HG03108 (cell line): ENCODE measurements at regions not wholly inside any gene's neighbourhood (a gene's known extent, or its start where the extent isn't known, plus 50 kb on each side); places are given as distances from the start of the nearest gene placed in this dataset.

Experiments
- ATAC-seq: cut with Tn5 transposase; IDR thresholded peaks from one replicate; pipeline ENCODE4 v1.9.1; 2021; ENCODE audit warnings: moderate library complexity; ENCODE audit not compliant: unreplicated experiment

GRCh38 chr4:125679989-125680388 lies 365.2 kb downstream of the FAT4 start:
- no peak for ATAC-seq

DNA sequence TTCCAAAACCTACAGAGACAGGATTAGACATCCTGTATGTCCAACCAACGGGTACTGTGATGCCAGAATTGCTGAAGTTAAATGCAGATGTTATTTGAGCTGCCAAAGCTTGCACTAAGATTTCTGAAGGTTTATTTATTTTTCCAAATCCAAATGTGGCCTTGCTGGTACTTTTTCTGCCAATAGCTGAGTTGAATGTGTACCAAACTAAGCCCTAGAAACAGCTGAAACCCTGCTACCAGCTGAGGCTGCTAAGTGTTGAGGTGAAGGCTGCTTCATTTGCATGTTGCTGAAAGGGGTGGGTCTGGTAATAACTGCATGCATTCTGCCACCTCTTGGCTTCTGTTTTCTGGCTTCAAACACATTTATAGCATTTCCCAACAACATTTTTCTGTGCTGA lies 366.5 kb downstream of the FAT4 start:
- ATAC-seq: no peak

DNA sequence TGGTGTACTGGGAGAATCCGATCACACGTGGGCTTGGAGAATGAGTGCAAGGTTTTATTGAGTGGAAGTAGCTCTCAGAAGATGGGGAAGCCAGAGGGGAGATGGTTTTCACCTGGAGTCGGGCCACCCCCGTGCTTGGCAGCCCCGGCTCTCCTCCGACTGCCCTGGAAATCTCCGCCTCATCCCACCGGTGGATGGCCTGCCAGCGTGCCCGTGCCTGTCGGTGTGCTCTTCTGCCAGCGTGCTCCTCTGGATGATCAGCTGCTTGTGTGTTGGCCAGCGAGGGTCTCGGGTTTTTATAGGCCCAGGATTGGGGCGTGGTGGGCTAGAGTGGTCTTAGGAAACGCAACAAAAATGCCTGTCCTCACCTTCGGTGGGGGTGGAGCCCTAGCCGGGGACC lies 368.0 kb downstream of the FAT4 start:
- no peak for ATAC-seq

DNA sequence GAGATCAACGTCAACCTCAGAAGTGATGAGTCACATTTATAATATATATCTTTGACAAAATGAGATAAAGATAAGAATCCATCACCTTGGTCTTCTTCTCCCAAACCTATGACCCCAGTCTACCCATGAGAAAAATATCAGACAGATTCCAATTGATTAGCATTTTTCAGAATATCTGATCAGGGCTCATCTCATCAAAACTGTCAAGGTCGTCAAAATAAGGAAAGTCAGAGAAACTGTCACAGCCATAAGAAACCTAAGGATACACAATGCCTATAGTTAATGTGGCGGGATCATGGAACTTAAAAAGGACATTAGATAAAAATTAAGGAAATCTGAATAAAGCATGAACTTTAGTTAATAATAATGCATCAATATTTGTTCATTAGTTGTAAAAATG lies 374.1 kb downstream of the FAT4 start:
- ATAC-seq: no peak

DNA sequence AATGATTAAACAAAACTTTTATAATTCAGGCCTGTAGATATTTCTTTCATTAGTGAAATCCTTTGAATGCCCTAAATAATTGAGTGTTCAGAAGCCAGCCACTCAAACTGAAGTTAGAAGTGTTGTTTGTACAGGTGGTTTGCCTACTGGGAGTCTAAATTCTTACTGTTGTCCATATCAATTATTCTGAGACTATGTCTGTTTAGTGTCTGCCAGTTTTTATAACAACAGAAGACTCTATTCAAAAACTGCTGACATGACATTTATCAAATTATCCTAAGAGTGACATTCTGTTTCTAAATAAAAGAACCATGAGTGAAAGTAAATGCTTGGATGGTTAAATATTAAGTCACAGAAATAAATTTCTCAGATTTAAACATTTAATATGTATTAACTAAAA lies 375.1 kb downstream of the FAT4 start:
- no peak for ATAC-seq

DNA sequence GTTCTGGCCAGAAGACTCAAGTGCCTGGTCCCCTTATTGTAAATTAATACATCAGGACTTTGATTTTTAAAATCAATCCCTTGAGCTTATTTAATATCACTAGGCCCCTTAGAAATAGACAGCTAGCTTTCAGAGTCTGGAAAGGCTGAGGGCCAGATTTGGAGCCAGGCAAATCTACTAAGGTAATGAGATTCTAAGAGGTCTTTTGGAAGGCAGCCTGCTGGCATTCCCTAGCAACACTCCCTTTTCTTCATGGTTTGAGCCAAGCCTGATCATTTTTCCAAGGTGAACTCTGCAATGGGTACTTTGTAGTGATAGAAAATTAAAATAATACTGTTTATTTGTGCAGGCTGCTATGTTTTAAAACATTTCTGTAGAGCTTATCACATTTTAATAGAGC lies 378.5 kb downstream of the FAT4 start:
- ATAC-seq: no peak

DNA sequence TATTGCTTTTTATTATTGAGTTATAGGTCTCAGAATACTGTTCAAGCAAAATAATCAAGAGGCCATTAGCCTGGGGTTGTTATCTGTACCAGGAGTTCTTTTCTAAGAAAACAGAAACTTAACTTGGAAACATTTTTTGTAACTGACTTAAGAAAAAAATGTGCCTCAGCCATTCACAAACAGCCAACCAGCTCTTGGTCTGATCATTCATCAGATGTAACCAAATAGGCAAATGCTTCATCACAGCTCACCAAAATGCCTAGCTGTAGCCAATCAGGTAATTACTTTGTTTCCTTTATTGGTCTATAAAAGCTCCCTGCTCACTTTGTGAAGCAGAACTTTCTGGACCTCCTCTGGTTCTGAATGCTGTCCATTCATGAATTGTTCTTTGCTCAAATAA lies 387.7 kb downstream of the FAT4 start:
- ATAC-seq: no peak

- no peak for ATAC-seq
Measured at GRCh38 chr4:125703443-125703842, 388.7 kb downstream of the FAT4 start.

DNA sequence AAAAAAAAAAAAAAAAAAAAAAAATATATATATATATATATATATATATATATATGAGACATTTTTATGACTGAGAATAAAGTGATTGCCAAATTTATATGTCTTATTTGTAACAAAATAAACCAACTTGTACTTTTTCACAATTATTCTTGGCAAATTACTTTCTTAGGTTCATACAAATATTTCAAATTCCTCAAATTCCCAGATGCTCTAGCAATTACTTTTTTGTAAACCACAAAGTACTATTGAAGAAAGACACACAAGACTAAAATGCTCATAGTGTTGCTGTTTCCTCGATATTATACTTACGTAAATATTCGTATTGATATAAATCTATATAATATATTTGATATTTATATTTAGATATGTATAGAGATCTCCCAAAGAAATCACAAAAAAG lies 390.0 kb downstream of the FAT4 start:
- ATAC-seq: no peak

DNA sequence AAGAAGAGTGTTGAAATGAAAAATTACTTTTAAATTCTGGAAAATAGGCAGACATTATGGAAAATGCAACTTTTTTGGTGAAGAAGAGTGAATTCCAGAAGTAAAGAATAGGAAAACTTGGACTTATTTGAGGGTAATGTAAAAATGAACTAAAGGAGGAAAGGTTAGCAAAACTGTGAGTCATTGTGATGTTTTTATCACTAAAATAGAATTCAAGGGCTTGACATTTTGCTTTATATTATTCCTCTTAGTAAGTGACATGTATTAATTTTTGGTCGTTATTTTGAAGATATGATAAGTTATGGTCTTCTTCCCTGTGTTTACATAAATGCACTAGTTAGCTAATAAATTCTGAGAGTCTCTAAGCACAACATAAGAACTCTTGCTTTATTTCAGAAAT lies 390.9 kb downstream of the FAT4 start:
- ATAC-seq: no peak

DNA sequence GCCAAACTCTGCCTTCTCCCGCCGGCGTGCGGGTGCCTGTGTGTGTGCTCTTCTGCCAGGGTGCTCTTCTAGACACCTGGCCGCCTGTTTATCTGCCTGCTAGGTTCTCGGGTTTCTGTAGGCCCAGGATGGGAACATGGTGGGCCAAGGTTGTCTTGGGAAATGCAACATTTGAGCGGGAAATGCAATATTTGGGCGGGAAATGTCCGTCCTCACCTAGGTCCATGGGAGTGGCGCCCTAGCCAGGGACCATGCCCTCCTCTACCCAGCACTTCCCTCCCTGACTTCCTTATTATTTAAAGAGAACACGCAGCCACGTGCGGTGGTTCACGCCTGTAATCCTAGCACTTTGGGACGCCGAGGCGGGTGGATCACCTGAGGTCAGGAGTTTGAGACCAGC lies 392.6 kb downstream of the FAT4 start:
- no peak for ATAC-seq

DNA sequence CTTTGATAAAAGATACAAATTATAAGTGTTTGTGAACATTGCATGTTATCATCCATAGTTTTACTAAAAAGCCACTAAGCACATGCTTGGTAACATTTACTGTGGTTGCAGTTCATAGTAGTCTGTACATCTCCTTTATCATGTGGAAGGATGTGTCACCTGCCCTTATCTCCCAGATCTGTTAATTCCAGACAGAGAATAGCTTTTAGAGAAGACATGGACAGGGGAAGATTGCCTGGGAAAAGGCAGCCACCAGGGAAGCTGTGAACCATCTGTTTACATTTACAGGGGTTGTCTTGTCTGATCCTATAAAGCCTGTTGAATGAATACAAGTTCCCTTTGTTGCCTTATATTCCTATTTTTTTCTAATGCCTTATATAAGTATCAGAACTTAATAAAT lies 396.0 kb downstream of the FAT4 start:
- no peak for ATAC-seq

DNA sequence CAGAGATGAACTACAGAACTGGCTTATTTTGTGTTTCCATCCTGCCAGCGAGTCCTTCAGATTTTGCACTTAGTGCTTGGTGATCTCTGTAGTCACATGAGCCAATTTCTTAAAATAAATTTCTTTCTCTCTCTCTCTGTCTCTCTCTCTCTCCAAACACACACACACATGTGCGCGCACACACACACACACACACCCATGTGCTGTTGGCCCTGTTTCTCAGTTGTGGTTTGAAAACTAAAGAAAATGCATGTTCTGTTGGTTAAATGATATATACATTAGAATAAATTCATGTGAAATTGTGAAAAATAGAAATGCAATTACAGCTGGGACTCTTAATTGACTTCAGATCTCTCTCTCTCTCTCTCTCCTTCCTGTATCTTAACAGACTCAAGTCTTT lies 399.3 kb downstream of the FAT4 start:
- ATAC-seq: no peak

DNA sequence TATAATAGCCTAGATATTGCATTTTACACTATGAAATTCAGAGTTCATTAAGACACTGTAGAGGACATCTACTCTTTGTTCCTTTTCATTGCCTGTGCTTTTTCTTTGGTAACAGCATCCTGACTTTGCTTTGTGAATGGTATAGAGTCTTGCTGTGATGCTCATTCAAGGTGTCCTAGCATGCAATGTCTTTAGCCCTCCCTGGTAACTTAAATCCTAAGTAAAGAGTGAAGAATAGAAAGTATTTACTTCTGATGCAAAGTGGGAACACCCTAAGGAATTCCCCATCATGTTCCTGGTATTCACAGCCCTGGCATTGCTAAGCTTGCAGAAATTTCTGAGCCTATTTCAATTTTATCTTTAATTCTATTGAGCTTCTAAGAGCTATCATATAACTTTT lies 400.1 kb downstream of the FAT4 start:
- ATAC-seq: no peak

- no peak for ATAC-seq
Measured at GRCh38 chr4:125719987-125720386, 405.2 kb downstream of the FAT4 start.

DNA sequence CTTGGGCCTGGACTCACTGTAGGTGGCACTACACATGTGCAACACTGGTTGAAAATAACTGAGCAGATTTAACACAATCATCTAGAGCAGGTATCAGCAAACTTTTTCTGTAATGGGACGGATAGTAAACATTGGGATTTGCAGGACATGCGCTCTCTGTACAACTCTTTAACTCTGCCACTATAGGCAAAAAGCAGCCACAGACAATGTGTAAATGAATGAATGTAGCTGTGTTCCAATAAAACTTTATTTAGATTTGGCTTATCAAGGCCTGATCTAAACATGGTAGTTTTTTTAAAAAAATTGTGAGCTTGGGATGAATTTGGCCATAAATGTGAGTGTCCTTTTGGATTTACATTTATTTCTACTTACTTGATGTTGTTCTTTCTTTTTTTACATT lies 407.3 kb downstream of the FAT4 start:
- no peak for ATAC-seq

GRCh38 chr4:125725957-125726525 lies 411.3 kb downstream of the FAT4 start:
- no peak for ATAC-seq

DNA sequence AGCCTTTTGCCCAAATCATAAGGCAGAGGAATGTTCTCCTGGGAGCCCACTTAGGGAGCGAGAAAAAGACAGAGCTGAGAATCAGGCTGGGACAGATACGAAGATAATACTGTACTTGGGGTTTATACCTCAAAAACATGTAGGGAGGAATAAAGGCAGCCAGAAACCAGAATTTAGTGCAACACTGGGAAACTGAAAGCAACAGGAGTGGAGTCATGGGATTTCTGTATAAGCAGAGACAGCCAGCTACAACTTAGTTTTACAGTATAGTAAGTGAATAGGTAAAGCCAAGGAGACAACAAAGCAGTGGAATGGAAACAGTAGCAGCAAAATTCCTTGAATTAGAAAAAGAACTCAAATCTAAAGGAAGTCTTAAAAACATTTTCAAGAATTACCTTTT lies 413.2 kb downstream of the FAT4 start:
- ATAC-seq: no peak

GRCh38 chr4:125728568-125728967 lies 413.8 kb downstream of the FAT4 start:
- no peak for ATAC-seq

DNA sequence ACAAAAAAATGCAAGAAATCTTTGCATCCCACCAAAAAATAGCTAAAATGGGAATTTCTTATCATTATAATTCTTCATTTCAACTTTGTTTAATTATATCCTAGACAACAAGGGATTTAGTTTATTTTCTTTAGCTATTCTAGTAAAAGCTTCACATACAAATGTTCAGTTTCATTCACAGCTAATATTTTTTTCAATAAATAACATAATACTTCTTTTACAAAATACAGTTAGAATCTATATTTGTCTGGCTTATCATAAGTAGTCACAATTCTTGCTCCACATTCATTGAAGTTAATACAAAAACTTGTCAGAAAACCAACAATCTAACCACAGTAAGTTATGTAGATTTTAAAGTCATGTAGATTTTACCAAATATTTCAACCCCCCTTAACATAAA lies 414.4 kb downstream of the FAT4 start:
- ATAC-seq: no peak

GRCh38 chr4:125732632-125733031 lies 417.9 kb downstream of the FAT4 start:
- ATAC-seq: no peak

GRCh38 chr4:125734504-125734903 lies 419.7 kb downstream of the FAT4 start:
- no peak for ATAC-seq

GRCh38 chr4:125735102-125735501 lies 420.3 kb downstream of the FAT4 start:
- no peak for ATAC-seq

GRCh38 chr4:125736057-125736456 lies 421.3 kb downstream of the FAT4 start:
- ATAC-seq: no peak
